Spleen (tissue), 11 donors: ENCODE measurements at regions not wholly inside any gene's neighbourhood (a gene's known extent, or its start where the extent isn't known, plus 50 kb on each side); places are given as distances from the start of the nearest gene placed in this dataset.

Source experiments
- DNase-seq: peaks from one replicate; pipeline ENCODE4 v3.0.0-alpha.2; 2020
- H3K27ac ChIP-seq, 8 donors: fragments of 200-600 bp; sonication (generic) in 7 of 8; 1 replicate in 4 of 8; 2 replicates in 4 of 8; pipeline versions ENCODE4 v1.5.0 to v1.8.0; 2016 to 2021; ENCODE audit warnings: inconsistent platforms in 4 of 8, mild to moderate bottlenecking in 4 of 8, moderate library complexity in 1 of 8
- H3K27me3 ChIP-seq, 7 donors: fragments of 200-600 bp; sonication (generic) in 6 of 7; replicated peaks in 1 of 7; 1 replicate in 4 of 7; 2 replicates in 3 of 7; pipeline versions ENCODE4 v1.5.0 to v1.8.0; 2016 to 2021; ENCODE audit warnings: inconsistent platforms in 3 of 7, mild to moderate bottlenecking in 1 of 7
- H3K36me3 ChIP-seq, 6 donors: fragments of 200-600 bp; sonication (generic) in 5 of 6; 1 replicate in 4 of 6; 2 replicates in 2 of 6; pipeline versions ENCODE4 v1.5.0 to v1.8.0; 2016 to 2021; ENCODE audit warnings: inconsistent platforms in 2 of 6
- H3K4me1 ChIP-seq, 6 donors: fragments of 200-600 bp; sonication (generic) in 5 of 6; 1 replicate in 3 of 6; 2 replicates in 3 of 6; pipeline versions ENCODE4 v1.5.0 to v1.8.0; 2016 to 2021; ENCODE audit warnings: inconsistent platforms in 3 of 6
- H3K4me3 ChIP-seq, 8 donors: fragments of 200-600 bp; sonication (generic) in 7 of 8; 1 replicate in 4 of 8; 2 replicates in 4 of 8; pipeline versions ENCODE4 v1.5.0 to v1.8.0; 2016 to 2021; ENCODE audit warnings: inconsistent platforms in 4 of 8, mild to moderate bottlenecking in 4 of 8, moderate library complexity in 2 of 8
- H3K9me3 ChIP-seq, 8 donors: fragments of 200-600 bp; sonication (generic) in 7 of 8; 1 replicate in 4 of 8; 2 replicates in 4 of 8; pipeline versions ENCODE4 v1.5.0 to v1.8.0; 2016 to 2021; ENCODE audit warnings: inconsistent platforms in 4 of 8
- CTCF ChIP-seq, 11 experiments: fragments of 200-600 bp in 7 of 11; fragments of 450-650 bp in 4 of 11; sonication (generic) in 4 of 11; IDR thresholded peaks in 8 of 11; conservative IDR thresholded peaks in 3 of 11; 1 replicate in 7 of 11; 2 replicates in 4 of 11; pipeline versions ENCODE4 v1.4.0 to v1.8.0; 2016 to 2021; ENCODE audit warnings: antibody characterized with exemption in 11 of 11, inconsistent platforms in 4 of 11, mild to moderate bottlenecking in 1 of 11
- POLR2A ChIP-seq, 3 donors: fragments of 450-650 bp; IDR thresholded peaks; one replicate each; pipeline ENCODE4 v1.5.1; 2017; ENCODE audit warnings: antibody characterized with exemption in 3 of 3, mild to moderate bottlenecking in 1 of 3
- POLR2AphosphoS5 ChIP-seq, 3 donors: sonication (generic); formaldehyde crosslinking; IDR thresholded peaks; one replicate each; pipeline ENCODE4 v1.5.1; 2017; ENCODE audit warnings: antibody characterized with exemption in 3 of 3
- WGBS, 5 donors: extraction: QIAGEN DNeasy Blood & Tissue Kit in 3 of 5; methylation state at CpG; one replicate each; pipeline versions ENCODE4 v1.1.5 to v1.1.7; 2013 to 2018; 5-methylcytosine and 5-hydroxymethylcytosine counted together
- intact Hi-C: fragments of 100-400 bp; cut with DNase I; formaldehyde crosslinking; loops from one replicate; pipeline ENCODE4 v1.15.0; 2023; ENCODE audit warnings: low total_unique reads
- donor health status: healthy with polysubstance abuse.
- donor health status: DM: no; HTN: no; CAD: no; lungs with moderate emphysema.
- donor health status: DM: no; HTN: no; CAD: no.
- donor health status: Bipolar disorder and iron deficiency.
- donor health status: healthy.
- donor health status: DM: no; HTN: no; CAD: no.
- donor health status: DM: yes; HTN: yes; CAD: no.

- H3K9me3 ChIP-seq, result no peaks in the 10 kb centered on the region
- DNase-seq, result no peak
- no peak overlapping the region for H3K4me3 ChIP-seq
- no peaks in the 10 kb centered on the region for H3K36me3 ChIP-seq
- TF ChIP-seq POLR2A (IDR thresholded peaks at IDR 0.05) (no peak), POLR2AphosphoS5 (IDR thresholded peaks at IDR 0.05) (no peak), CTCF (IDR thresholded peaks at IDR 0.05 in 8 of 11, conservative IDR thresholded peaks at IDR 0.05 in 3 of 11) (no peak)
- 81 to 89% (median 88%) methylated on average over 1 of the region's 1 CpG for WGBS, 5 donors
- no peak overlapping the region for H3K27ac ChIP-seq
- no peaks in the 10 kb centered on the region for H3K4me1 ChIP-seq
- intact Hi-C loops, result no loop called here
- H3K27me3 ChIP-seq, result peaks cover 0 to 29% (median 0%) of the 10 kb centered on the region in 7 donors
Measured at GRCh38 chr16:86979984-86980553, 337.1 kb downstream of the C16orf95 start.

- WGBS, 5 donors, result 73 to 90% (median 79%) methylated on average over 6 of the region's 6 CpGs
- no peak for DNase-seq
- intact Hi-C loops, result no loop called here
- no peaks in the 10 kb centered on the region for H3K36me3 ChIP-seq
- peaks cover 0 to 25% (median 0%) of the 10 kb centered on the region in 7 donors for H3K27me3 ChIP-seq
- no peaks in the 10 kb centered on the region for H3K9me3 ChIP-seq
- no peaks in the 10 kb centered on the region for H3K4me1 ChIP-seq
- no peak overlapping the region for H3K4me3 ChIP-seq
- H3K27ac ChIP-seq, result no peak overlapping the region
- TF ChIP-seq CTCF (IDR thresholded peaks at IDR 0.05 in 8 of 11, conservative IDR thresholded peaks at IDR 0.05 in 3 of 11) (no peak), POLR2AphosphoS5 (IDR thresholded peaks at IDR 0.05) (no peak), POLR2A (IDR thresholded peaks at IDR 0.05) (no peak)
Measured at GRCh38 chr16:86980644-86981043, 336.5 kb downstream of the C16orf95 start.

GRCh38 chr16:86982347-86982596, 334.9 kb downstream of the C16orf95 start:
- TF ChIP-seq POLR2AphosphoS5 (IDR thresholded peaks at IDR 0.05) (no peak), CTCF (IDR thresholded peaks at IDR 0.05 in 8 of 11, conservative IDR thresholded peaks at IDR 0.05 in 3 of 11) (no peak), POLR2A (IDR thresholded peaks at IDR 0.05) (no peak)
- Histone ChIP-seq H3K36me3 (no peaks in the 10 kb centered on the region), H3K4me1 (no peaks in the 10 kb centered on the region), H3K27me3 (peaks cover 0 to 18% (median 0%) of the 10 kb centered on the region in 7 donors), H3K27ac (no peak overlapping the region), H3K4me3 (no peak overlapping the region), H3K9me3 (no peaks in the 10 kb centered on the region)
- WGBS, 5 donors, result 54 to 84% (median 81%) methylated on average over 3 of the region's 3 CpGs
- intact Hi-C loops, result no loop called here
- no peak for DNase-seq

GRCh38 chr16:86982912-86983311, 334.3 kb downstream of the C16orf95 start:
- peaks cover 0 to 21% (median 0%) of the 10 kb centered on the region in 7 donors for H3K27me3 ChIP-seq
- no peak for TF ChIP-seq CTCF (IDR thresholded peaks at IDR 0.05 in 8 of 11, conservative IDR thresholded peaks at IDR 0.05 in 3 of 11)
- no peak for TF ChIP-seq POLR2AphosphoS5 (IDR thresholded peaks at IDR 0.05)
- TF ChIP-seq POLR2A (IDR thresholded peaks at IDR 0.05), result no peak
- H3K27ac ChIP-seq, result no peak overlapping the region
- WGBS, 5 donors, result 86 to 91% (median 88%) methylated on average over 12 of the region's 12 CpGs
- H3K36me3 ChIP-seq, result no peaks in the 10 kb centered on the region
- no peaks in the 10 kb centered on the region for H3K9me3 ChIP-seq
- H3K4me1 ChIP-seq, result no peaks in the 10 kb centered on the region
- H3K4me3 ChIP-seq, result no peak overlapping the region
- DNase-seq, result no peak
- intact Hi-C loops, result no loop called here
